K562 (cell line): ENCODE measurements at regions not wholly inside any gene's neighbourhood (a gene's known extent, or its start where the extent isn't known, plus 50 kb on each side); places are given as distances from the start of the nearest gene placed in this dataset.

Experiments used
- ATAC-seq: fragments of 200-7000 bp; cut with Tn5 transposase; 3 replicates; pipeline ENCODE4 v1.9.1; 2020; ENCODE audit warnings: moderate library complexity
- BruUV-seq: library from RNA; stranded (reverse); fragments of 400-500 nt; replicated peaks from 2 replicates; lab custom pipeline; 2021; lab: Mats Ljungman, UMichigan
- CTCF ChIA-PET: fragments of 300-600 bp; formaldehyde crosslinking; extraction: SDS; loops from one replicate; lab custom pipeline; 2021; ENCODE audit warnings: low intra/inter-chr PET ratio; lab: Yijun Ruan, JAX
- POLR2A ChIA-PET: fragments of 300-600, 350-650 bp; sonication (Branson Sonifier 250); formaldehyde crosslinking; extraction: SDS; loops from one replicate; lab custom pipeline; 2021; ENCODE audit warnings: antibody characterized with exemption, inconsistent platforms; lab: Yijun Ruan, JAX
- DNase-seq, 4 experiments: peaks; one replicate each; pipeline versions ENCODE4 v3.0.0 to v3.0.0-alpha.2; 2011 to 2018; ENCODE audit warnings: low spot score in 3 of 4, mixed read lengths in 3 of 4; ENCODE audit errors: extremely low read depth in 1 of 4
- FAIRE-seq: peaks from 2 replicates; lab custom pipeline; 2011; peaks lifted over from hg19 to GRCh38; lab: Jason Lieb, UNC
- H2AFZ ChIP-seq: 2 replicates; pipeline ENCODE4 v1.6.0; 2011; ENCODE audit warnings: low read depth, low read length, control low read depth, inconsistent platforms
- H3K27ac ChIP-seq: fragments of 200-600 bp; 3 replicates; pipeline ENCODE4 v1.8.0; 2011; ENCODE audit warnings: low read depth, mild to moderate bottlenecking, control low read depth, inconsistent platforms, low read length, moderate library complexity, mixed read lengths; ENCODE audit errors: extremely low read depth
- H3K27me3 ChIP-seq, 2 experiments: fragments of 300-600 bp in 1 of 2; 2 replicates in 1 of 2; 3 replicates in 1 of 2; pipeline versions ENCODE4 v1.6.0 to v1.8.0; 2011; ENCODE audit warnings: inconsistent platforms in 2 of 2, low read length in 2 of 2, mild to moderate bottlenecking in 1 of 2, mixed read lengths in 1 of 2, moderate library complexity in 1 of 2; ENCODE audit not compliant: control insufficient read depth in 2 of 2, insufficient read depth in 2 of 2
- H3K36me3 ChIP-seq: fragments of 300-600 bp; 3 replicates; pipeline ENCODE4 v1.8.0; 2011; ENCODE audit warnings: mild to moderate bottlenecking, low read length, inconsistent platforms; ENCODE audit not compliant: control insufficient read depth, insufficient read depth
- H3K4me1 ChIP-seq, 2 experiments: fragments of 200-600 bp in 1 of 2; replicated peaks in 1 of 2; 2 replicates in 1 of 2; 3 replicates in 1 of 2; pipeline versions ENCODE4 v1.5.1 to v1.8.0; 2011; ENCODE audit warnings: inconsistent platforms in 2 of 2, low read length in 2 of 2, mild to moderate bottlenecking in 1 of 2, mixed read lengths in 1 of 2, moderate library complexity in 1 of 2; ENCODE audit not compliant: control insufficient read depth in 2 of 2, insufficient read depth in 2 of 2
- H3K4me2 ChIP-seq: 2 replicates; pipeline ENCODE4 v1.6.1; 2011; ENCODE audit warnings: low read length, control low read depth, inconsistent platforms, mixed read lengths; ENCODE audit not compliant: insufficient read depth
- H3K4me3 ChIP-seq: fragments of 200-600 bp; sonication (generic), shearing (Covaris generic); 2 replicates; pipeline ENCODE4 v1.5.1; 2016; ENCODE audit warnings: control low read depth, inconsistent platforms
- H3K79me2 ChIP-seq: fragments of 200-600 bp; 3 replicates; pipeline ENCODE4 v1.8.0; 2011; ENCODE audit warnings: low read length, inconsistent platforms; ENCODE audit not compliant: control insufficient read depth, insufficient read depth
- H3K9ac ChIP-seq, 2 experiments: 2 replicates each; pipeline versions ENCODE4 v1.6.0 to v1.6.1; 2011; ENCODE audit warnings: low read depth in 2 of 2, low read length in 2 of 2, control low read depth in 1 of 2, inconsistent platforms in 1 of 2, mild to moderate bottlenecking in 1 of 2, mixed read lengths in 1 of 2; ENCODE audit not compliant: insufficient read depth in 1 of 2
- H3K9me1 ChIP-seq: one replicate; pipeline ENCODE4 v1.6.0; 2011; ENCODE audit warnings: inconsistent platforms, mild to moderate bottlenecking, low read length, moderate library complexity; ENCODE audit not compliant: control insufficient read depth, insufficient read depth
- H3K9me3 ChIP-seq: replicated peaks from 2 replicates; pipeline ENCODE4 v1.5.1; 2011; ENCODE audit warnings: low read depth, low read length, inconsistent platforms; ENCODE audit not compliant: control insufficient read depth, insufficient read depth
- H4K20me1 ChIP-seq: replicated peaks from 2 replicates; pipeline ENCODE4 v1.6.1; 2011; ENCODE audit warnings: low read length, inconsistent platforms, mixed read lengths; ENCODE audit not compliant: control insufficient read depth, insufficient read depth
- CREB1 ChIP-seq, 2 experiments: sonication (generic) in 1 of 2; formaldehyde crosslinking in 1 of 2; IDR thresholded peaks; 2 replicates each; pipeline versions ENCODE4 v1.6.1 to v1.8.0; 2012 to 2022; ENCODE audit warnings: inconsistent platforms in 1 of 2, mild to moderate bottlenecking in 1 of 2, missing genetic modification reagents in 1 of 2, moderate library complexity in 1 of 2
- KDM1A ChIP-seq, 2 experiments: fragments of 450-650 bp; IDR thresholded peaks; 2 replicates each; pipeline ENCODE4 v1.6.1; 2016; ENCODE audit warnings: mild to moderate bottlenecking in 2 of 2
- SAP30 ChIP-seq: fragments of 200-600 bp; sonication (generic); IDR thresholded peaks from 2 replicates; pipeline ENCODE4 v1.6.1; 2012; ENCODE audit warnings: borderline replicate concordance, low read depth, mild to moderate bottlenecking, moderate library complexity, low read length, control low read depth, inconsistent platforms; ENCODE audit not compliant: insufficient read depth, poor library complexity, severe bottlenecking
- ZBTB8A ChIP-seq: fragments of 450-650 bp; IDR thresholded peaks from 2 replicates; pipeline ENCODE4 v1.6.1; 2018; ENCODE audit warnings: mild to moderate bottlenecking, moderate library complexity; ENCODE audit not compliant: partially characterized antibody
- ZKSCAN1 ChIP-seq: fragments of 150-350 bp; IDR thresholded peaks from 2 replicates; pipeline ENCODE4 v1.6.1; 2016; ENCODE audit warnings: low read depth, low read length
- WGBS: fragments of 100-300 bp; shearing (Covaris generic); methylation state at CpG from one replicate; pipeline ENCODE4 v1.1.6; 2016; ENCODE audit warnings: low coverage, mixed read lengths; ENCODE audit not compliant: insufficient coverage; ENCODE audit errors: missing lambda C conversion rate; 5-methylcytosine and 5-hydroxymethylcytosine counted together
- in situ Hi-C: fragments of 300-500 bp; cut with MboI; formaldehyde crosslinking; loops from 4 replicates; pipeline ENCODE4 v1.15.0; 2018; ENCODE audit warnings: inconsistent platforms, mixed read lengths
- intact Hi-C: fragments of 100-400 bp; cut with micrococcal nuclease; formaldehyde crosslinking; loops from 2 replicates; pipeline ENCODE4 v1.14.2; 2022
- TF ChIP-seq, protein P1 (sequence below), 2 experiments: fragments of 250-450 bp in 1 of 2; fragments of 450-650 bp in 1 of 2; sonication (Bioruptor Pico) in 1 of 2; IDR thresholded peaks; 2 replicates each; pipeline versions ENCODE4 v1.6.1 to v1.8.0; 2016 to 2021; ENCODE audit warnings: mild to moderate bottlenecking in 2 of 2, moderate library complexity in 2 of 2, missing compliant biosample characterization in 1 of 2, missing genetic modification characterization in 1 of 2
- TF ChIP-seq, protein P2 (sequence below): sonication (generic); formaldehyde crosslinking; IDR thresholded peaks from 2 replicates; pipeline ENCODE4 v1.8.1; 2023; ENCODE audit warnings: missing genetic modification reagents, mild to moderate bottlenecking, borderline replicate concordance

DNA sequence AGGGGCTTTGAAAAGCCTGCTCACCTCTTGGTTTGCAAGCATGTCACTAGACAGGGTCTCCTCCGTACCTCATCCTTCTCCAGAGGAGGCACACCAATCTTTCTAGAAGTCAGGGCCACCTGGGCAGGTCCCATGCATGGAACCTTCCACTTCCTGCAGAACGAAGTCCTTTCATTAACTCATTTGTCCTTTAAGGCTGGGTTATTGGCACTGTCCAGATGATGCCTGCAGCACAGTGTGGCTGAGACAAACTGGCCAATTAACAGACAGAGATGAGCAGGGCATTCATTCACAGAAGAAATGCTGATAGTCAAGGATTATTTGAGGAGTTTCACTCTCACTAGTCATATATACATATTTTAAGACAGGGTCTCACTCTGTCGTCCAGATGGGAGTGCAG, 245.3 kb downstream of the TFCP2L1 start:
- 0% methylated on average over 3 of the region's 3 CpGs for WGBS
- H3K9me1 ChIP-seq = peaks cover 3% of the 10 kb centered on the region

More for the DNA sequence above, 245.3 kb downstream of the TFCP2L1 start:
- no peak for DNase-seq
- H3K27me3 ChIP-seq = peaks cover 4 to 22% of the 10 kb centered on the region in 2 experiments; a peak in 4 of 5 replicates
- in situ Hi-C loops = no loop called here
- H3K4me1 ChIP-seq = no peaks in the 10 kb centered on the region
- no peaks in the 10 kb centered on the region for H4K20me1 ChIP-seq
- H3K4me2 ChIP-seq = no peak overlapping the region
- TF ChIP-seq CREB1 (IDR thresholded peaks at IDR 0.05) (no peak), CREB1 (CRISPR knock-in tag; IDR thresholded peaks at IDR 0.05) (no peak), ZKSCAN1 (no peak), KDM1A (IDR thresholded peaks at IDR 0.05) (no peak), ZBTB8A (no peak), SAP30 (no peak)
- TF ChIP-seq, protein P1, sequence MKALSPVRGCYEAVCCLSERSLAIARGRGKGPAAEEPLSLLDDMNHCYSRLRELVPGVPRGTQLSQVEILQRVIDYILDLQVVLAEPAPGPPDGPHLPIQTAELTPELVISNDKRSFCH (CRISPR knock-in tag; IDR thresholded peaks at IDR 0.05) = no peak
- TF ChIP-seq, protein P1 (tag; IDR thresholded peaks at IDR 0.05) = no peak
- TF ChIP-seq, protein P2, sequence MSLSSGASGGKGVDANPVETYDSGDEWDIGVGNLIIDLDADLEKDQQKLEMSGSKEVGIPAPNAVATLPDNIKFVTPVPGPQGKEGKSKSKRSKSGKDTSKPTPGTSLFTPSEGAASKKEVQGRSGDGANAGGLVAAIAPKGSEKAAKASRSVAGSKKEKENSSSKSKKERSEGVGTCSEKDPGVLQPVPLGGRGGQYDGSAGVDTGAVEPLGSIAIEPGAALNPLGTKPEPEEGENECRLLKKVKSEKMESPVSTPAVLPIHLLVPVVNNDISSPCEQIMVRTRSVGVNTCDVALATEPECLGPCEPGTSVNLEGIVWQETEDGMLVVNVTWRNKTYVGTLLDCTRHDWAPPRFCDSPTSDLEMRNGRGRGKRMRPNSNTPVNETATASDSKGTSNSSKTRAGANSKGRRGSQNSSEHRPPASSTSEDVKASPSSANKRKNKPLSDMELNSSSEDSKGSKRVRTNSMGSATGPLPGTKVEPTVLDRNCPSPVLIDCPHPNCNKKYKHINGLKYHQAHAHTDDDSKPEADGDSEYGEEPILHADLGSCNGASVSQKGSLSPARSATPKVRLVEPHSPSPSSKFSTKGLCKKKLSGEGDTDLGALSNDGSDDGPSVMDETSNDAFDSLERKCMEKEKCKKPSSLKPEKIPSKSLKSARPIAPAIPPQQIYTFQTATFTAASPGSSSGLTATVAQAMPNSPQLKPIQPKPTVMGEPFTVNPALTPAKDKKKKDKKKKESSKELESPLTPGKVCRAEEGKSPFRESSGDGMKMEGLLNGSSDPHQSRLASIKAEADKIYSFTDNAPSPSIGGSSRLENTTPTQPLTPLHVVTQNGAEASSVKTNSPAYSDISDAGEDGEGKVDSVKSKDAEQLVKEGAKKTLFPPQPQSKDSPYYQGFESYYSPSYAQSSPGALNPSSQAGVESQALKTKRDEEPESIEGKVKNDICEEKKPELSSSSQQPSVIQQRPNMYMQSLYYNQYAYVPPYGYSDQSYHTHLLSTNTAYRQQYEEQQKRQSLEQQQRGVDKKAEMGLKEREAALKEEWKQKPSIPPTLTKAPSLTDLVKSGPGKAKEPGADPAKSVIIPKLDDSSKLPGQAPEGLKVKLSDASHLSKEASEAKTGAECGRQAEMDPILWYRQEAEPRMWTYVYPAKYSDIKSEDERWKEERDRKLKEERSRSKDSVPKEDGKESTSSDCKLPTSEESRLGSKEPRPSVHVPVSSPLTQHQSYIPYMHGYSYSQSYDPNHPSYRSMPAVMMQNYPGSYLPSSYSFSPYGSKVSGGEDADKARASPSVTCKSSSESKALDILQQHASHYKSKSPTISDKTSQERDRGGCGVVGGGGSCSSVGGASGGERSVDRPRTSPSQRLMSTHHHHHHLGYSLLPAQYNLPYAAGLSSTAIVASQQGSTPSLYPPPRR = no peak
- ChIA-PET CTCF (no interaction called here), POLR2A (interaction anchor here (0.7 kb wide), 1 partner anchor 9 kb away, joined by 3 read pairs; no protein-coding TSS in a partner anchor)
- intact Hi-C loops = no loop called here
- no peak overlapping the region for H3K4me3 ChIP-seq
- H3K9me3 ChIP-seq = no peaks in the 10 kb centered on the region
- no peaks in the 10 kb centered on the region for H3K79me2 ChIP-seq
- H3K27ac ChIP-seq = no peak overlapping the region
- no peak overlapping the region for H3K9ac ChIP-seq
- no peak for ATAC-seq
- no TSS peak for BruUV-seq
- no peak overlapping the region for H2AFZ ChIP-seq
- H3K36me3 ChIP-seq = no peaks in the 10 kb centered on the region
- no peak for FAIRE-seq
